Islet precursor cell (in vitro differentiated cells): ENCODE measurements at regions not wholly inside any gene's neighbourhood (a gene's known extent, or its start where the extent isn't known, plus 50 kb on each side); places are given as distances from the start of the nearest gene placed in this dataset.

ENCODE experiments used
- DNase-seq: peaks from one replicate; pipeline ENCODE4 v3.0.0-alpha.2; 2018

DNA sequence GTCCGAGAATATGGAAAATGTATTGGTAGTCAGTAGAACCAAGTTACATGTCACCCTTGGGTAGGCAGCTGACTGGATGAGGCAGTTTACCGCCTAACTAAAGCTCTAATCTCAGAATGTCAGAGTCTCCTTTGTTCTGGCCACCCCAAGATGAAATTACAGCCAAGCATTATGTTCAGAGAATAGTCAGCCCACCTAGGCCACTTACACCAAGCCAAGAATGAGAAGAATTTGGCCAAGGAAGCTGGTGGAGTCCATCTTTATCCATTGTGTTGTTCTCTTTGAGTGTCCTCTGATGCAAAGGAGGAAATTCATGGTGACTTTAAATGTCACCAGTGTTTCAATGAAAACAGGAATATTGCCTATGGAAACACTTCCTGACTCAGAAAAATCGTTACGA, 275.1 kb upstream of the MAP3K1 start:
- DNase-seq: no peak

DNA sequence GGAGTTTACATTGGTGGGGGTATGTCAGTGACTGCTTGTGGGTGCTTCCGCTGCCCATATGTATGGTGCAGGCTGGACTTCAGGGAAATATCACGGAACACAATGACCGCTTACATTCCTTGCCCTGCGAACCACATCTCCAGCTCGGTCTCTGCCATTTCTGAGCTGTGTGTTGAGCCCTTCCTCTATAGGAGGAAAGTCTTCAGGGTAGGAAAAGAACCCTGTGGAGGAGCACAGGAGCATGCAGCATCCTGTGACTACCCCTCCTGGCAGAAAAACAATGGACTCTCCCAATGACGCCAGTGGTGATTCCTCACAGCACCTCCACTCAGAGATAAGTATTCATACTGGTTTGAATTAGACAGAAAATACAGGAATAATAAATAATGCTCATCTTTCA, 276.8 kb upstream of the MAP3K1 start:
- no peak for DNase-seq

DNA sequence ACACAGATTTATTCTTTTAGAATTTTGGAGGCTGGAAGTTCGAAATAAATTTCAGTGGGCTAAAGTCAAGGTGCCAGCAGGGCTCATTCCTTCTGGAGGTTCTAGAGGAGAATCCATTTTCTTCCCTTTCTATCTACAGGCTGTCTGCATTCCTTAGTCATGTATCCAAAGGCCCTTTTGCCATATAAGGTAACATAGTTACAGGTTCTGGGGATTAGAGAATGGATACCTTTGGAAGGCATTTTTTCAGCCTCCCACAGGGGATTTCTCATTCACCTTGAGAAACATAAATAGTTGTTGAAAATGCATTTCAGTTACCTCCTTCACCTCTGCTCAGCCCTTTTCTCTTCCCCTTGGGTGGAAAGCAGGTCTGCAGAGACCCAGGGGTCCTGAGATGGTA, 280.0 kb upstream of the MAP3K1 start:
- DNase-seq: no peak

DNA sequence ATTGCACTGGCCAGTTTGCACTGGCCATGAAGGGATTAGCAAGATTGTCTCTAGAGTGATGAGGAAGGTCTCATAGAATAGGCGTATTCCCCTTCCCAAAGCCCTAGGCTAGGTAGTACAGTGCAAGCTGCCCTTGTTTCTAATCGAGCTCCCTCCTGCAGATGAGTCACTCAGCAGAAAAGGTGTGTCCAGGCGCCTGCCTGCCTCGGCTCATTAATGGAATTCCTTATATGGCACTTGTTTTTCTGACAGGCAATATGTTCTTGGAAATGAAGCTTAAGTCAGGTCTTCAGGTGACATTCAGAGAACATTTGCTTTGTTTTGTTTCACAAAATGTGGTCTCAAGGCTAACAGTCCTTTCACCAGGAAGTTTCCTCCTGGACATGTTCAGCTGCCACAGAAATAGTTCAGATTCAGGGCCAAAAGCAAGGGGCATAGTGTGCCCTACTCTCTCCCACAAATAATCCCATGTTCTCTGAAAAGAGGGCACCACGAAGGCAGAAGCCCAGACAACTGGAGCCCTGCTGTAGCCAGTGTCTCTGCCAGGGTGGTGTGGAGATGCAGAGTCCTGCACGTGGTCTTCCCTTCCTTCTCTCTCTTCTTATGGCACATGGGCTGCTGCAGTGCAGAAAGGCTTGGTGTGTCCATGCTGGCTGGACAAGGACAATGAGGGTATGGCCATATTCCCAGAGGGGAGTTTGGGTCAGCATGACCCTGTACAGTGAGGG, 281.1 kb upstream of the MAP3K1 start:
- DNase-seq: peak; percentile 85

DNA sequence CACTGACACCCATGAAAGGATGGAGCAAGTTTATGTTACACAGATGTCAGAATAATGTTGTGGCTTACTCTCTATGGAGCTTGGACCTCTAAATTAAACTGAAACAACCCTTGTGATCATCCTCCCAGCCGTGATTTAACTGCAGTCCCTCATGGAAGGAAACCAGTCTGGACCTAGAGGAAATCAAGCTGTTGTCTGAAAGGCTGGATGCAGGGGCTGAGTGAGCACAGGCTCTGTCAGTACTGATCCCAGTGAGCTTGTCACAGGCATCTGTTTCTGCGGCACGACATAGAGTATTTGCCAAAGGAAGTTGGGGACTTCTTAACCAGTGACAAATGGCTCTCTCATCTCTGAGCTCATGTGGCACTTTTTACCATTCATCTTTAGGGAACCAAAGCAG, 282.9 kb upstream of the MAP3K1 start:
- no peak for DNase-seq

DNA sequence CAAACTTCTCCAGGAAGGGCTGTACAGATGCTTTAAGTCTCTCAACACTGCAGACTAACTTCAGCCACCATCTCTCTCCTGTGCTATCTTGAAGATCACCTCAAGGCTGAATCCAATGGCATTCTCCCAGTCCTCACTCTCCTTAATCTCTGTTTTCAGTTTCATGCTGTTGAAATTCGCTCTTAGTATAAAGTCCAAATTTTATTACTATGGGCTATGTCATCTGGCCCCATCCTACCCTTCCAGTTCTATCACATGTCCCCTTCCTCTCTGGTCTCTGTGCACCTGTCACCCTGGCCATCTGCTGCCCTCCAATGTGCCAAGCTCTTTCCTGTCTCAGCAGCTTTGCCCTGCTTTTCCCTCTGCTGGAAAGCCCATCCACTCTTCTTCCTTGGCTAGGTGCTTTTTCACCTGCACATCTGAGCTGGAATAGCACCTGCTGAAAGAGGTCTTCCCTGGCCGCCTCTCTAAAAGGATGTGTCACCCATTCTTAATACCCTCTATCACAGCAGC, 284.7 kb upstream of the MAP3K1 start:
- DNase-seq: no peak

DNA sequence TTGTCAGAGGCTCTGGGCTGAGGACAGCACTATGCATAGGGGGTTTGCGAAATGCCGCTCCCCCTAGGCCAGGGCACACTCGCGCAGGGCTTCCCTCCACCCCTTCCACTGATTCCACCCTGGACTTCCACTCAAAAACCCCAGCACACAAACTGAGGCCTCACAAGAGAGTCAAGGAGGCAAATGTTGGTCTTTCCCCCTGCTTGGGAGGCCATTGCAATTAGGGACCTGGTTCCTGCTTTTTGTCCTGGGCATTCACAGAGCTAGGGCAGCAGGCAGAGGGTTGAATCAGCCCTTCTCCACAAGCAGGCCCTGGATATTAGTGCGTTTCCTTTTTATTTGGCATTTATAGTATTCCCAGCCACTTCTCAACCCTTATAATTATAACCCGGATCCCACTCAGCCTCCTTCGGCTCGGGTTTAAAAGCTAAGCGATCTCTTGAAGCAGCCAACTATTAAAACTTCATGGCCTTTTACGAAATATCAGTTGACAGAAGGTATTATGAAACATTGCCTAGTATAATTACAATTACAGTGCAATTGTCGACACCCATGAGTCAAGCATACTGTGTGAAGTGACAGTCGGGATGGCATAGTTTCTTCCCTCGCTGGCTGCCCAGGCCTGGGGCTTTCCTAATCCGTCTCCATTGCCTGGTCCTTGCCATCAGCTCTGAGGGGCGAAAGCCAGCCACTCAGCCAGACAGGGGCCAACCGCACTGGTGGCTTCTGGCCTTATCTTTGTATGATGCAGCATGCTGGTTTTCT, 285.5 kb upstream of the MAP3K1 start:
- DNase-seq: no peak

DNA sequence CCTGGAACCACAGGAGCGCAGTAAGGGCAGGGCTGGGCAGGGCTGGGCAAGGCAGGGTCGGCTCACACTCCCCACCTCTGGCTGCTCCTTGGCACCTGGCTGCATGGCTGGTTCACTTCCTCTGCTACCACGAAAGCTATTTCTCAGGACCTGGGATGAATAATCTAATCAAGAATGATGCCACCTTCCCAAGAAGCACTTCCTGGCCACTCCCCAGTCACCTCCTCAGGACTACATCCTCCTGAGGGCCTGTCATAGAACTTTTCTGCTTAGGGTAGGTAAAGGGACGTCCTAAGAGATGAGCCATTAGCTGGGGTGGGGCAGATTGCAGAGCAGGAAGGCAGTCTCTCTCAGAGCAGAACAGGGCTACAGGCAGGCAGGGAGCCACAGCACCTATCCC, 288.2 kb upstream of the MAP3K1 start:
- DNase-seq: no peak

DNA sequence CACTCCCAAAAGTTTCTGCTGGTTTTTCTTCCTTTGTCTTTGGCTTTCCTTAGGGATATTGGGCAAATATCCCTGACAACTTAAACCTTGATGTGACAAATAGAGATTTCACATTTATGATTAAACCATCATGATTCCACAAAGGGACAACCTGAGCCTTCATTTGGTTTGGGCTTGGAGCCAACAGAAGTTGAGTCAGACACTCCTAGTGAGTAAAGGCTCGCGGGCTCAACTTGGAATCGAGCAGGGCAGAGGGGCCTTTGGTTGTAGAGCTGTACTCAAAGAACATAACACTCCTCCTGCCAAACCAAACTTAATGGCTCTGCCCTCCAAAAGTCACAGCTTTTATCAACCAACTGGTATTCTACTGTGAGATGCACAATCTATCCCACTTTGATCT, 290.2 kb upstream of the MAP3K1 start:
- DNase-seq: no peak

DNA sequence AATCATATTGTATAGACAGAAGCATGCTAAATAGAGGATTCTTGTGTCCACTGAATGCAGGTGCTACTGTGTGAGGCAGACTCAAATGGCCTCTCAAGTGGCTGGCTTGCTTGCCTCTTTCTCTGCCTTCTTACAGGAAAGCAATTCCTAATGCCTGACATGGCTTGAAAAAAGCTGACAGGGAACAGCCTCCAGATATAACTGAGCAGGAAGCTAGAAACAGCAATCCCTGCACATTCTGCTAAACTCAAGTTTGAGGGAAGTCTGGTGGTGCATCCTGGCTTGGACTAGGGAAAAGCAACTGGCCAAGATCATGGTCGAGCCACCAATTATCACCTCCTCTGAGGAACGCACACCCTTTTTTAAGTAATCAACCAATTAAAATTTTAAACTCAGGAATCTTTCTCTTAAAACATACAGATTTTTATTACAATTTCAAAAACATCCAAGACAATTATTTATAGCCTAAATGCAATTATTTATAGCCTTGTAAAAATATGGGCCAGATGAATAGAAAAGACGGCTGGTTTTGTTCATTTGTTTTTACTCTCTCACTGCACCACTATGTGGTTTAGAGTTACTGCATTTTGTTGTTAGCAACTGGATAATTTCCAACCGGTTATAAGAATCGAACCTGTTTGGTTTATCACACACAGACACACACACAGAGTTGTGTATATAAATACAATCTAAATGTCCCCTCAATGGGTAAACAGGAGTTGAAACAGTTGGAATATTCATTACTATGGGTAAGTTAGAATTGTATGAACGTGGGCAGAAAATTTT, 290.9 kb upstream of the ANKRD55 start:
- no peak for DNase-seq

DNA sequence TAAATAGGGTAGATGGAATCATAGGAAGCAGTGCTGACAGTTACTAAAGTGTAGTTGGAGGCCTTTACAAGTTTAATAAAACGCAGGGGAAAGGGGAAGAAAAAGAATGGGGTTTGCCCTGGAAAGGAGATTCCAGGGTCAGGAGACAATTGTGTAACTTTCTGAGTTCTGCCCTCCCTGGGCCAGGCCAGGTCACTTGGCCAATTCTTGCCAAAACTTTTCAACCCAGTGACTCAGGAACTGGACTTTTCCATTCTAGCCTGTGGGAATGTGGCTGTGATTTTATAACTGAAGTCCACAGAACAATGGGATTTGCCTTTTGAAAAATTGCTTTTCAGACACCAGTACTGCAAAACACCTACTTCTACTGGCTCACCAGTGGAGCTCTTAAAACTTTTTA, 289.8 kb upstream of the ANKRD55 start:
- no peak for DNase-seq

DNA sequence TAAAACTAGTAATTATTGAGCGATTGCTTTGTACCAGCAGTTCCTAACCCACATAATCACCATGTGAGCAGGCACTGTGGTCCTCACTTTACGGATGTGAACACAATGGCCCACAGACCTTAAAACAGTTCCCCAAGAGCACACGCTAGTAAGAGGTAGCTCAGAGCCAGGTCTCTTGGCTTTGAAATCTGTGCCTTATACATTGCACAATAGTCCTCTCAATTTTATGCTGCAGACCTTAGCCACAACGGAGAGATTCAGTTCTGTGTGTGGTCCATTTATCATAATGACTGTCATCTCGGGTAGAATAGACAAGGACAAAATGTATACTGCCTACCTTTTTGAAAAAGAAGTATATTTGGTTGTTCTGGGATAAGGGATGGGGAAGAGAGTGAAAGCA, 289.0 kb upstream of the ANKRD55 start:
- no peak for DNase-seq

DNA sequence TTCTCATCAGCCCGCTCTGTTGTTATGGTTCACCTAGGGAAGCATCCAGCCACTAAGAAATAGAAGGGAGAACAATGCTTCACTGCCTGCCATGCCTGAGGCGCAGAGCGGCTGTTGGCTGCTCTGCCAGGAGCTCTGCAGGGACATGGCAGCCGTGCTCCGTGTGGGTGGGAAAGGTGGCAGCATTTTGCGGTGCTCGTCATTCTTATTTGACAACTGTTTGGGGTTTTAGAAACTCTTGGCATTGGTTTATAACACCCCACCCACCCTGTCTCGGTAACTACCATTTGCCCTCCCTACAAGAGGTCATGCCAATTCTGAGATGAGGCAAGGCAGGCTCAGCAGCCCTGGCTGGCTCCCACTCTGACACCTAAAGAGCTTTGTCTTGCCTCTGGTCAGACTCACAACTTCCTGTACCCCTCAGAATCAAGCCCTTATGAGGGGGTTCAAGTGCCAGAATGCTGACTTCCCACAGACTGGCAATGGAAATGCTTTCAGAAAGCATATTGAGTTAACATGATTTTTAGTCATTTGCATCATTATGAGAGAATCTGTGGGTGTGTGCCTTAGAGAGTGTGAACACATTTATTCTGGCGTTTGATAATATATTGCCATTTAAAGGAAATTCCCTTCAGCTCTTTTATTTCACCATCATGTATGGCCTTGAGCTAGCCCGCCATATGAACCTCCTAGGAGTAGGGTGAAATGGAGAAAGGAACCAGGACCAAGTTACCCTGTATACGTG, 288.0 kb upstream of the ANKRD55 start:
- DNase-seq: no peak

DNA sequence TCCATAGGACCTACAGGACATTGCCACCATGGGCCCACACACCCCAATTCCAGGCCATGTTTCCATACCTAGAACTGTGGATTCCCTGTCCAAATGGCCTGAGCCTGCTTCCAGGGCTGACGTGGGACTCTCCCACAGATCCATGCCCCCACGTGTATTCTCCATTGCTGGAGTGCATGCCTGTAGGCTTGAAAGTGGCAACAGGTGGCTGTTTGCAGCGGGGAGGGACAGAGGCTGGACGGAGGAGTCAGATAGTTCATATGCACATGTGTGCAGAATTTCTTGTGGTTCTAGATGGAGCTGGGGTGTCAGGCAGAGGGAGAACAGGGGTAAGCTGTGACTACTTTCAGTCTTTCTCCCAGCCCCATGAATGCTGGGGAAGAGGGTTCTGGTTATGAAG, 285.7 kb upstream of the ANKRD55 start:
- no peak for DNase-seq

DNA sequence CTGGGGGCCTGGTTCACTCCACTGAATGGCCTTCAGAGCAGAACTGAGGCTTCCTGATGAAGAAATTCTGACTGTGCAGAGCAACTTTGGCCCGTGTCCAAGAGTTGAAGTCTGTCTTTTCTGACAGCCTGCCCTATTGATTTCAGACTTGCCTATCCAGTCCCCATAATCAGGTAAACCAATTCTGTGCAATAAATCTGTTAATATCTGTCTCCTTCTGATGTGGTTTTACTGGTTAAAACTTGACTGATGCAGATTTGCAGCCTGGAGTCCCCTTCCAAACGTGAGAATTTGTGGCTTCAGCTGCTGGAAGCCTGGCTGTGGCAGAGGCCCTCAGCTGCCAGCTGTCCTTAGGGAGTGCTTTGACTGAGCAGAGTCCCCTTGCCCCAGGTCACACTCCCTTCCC, 283.9 kb upstream of the ANKRD55 start:
- no peak for DNase-seq

DNA sequence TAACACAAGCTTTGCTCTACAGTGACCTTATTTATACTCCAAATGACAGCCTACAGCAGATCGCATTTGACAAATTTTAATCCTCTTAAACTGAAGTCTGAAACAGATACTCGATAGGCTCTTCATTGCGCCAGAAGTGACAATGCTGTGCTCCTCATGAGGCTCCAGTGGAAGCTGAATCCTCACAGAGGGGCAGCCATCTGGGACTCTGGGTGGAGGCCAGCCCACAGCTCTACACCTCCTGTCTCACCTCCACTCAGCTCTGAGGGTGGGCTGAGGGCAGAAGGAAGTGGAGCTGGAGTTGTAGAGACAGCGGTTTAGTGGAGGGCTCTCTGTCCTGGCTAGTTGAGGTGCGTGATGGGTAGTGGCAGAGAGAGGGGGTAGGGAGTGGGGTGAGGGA, 283.3 kb upstream of the ANKRD55 start:
- no peak for DNase-seq

DNA sequence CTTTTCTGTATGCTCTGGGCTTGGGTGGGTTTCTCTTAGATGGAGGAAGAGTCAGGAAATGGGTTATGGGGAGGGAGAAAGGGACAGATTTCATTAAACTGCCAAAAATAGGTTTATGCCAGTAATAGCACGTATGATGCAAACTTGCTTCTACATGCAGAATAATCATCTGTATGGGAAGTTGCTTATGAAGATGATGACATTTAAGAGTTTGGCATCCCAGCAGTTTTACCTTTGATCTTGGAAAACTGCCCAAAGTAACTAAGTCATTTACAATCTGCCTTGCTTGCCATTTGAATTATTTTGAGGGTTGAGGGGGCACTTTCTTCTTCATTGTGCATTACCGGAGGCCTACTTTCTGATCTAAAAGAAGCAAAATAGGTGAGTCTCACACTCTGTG, 282.9 kb upstream of the ANKRD55 start:
- no peak for DNase-seq

DNA sequence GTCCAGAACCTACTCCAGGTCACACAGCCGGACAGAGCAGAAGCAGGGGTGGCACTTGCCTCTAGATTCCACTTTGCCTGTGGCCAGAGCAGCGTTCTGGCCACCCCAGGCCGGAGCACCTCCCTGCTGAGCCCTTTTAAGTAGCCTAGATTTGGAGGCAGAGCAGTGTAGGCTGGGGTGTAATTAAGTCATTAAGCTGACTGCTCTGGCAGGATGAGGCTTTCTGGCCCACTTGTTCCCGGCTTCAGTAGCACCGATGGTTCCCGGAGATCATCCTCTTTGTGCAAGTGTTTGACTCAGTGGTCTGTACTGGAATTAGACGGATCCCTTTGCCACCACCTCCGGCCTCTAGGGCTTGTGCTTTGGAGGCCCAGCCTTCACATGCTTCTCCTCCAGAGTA, 281.9 kb upstream of the ANKRD55 start:
- DNase-seq: peak; percentile 79

DNA sequence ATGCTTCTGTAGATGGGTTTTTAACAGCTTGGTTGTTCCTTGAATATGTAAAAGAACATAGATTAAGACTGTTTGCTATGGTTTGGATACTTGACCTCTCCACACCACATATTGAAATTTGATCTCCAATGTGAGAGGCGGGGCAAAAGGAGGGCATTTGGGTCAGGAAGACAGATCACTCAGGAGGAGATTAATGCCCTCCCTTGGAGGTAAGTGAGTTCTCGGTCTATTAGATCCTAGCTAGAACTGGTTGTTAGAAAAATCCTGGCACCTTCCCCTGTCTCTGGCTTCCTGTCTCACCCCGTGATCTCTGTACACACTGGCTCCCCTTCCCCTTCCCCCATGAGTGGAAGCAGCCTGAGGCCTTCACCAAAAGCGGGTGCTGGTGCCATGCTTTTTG, 281.1 kb upstream of the ANKRD55 start:
- DNase-seq: no peak

DNA sequence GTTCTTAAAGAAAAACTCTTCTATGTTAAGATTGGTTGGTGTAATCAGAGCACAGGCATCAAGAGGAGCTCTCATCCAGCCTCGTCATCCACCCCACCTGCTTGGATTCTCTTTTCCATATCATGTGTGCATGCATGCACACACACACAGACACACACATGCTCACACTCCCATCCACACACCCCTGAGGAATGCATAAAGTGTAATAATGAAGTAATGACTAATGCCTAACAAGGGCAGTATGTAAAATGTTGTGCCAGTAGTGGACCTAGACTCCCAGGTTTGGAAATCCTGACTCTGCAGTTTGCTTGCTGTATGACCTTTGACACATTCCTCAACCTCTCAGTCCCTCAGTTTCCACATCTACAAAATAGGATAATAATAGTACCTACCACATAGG, 280.0 kb upstream of the ANKRD55 start:
- DNase-seq: no peak

DNA sequence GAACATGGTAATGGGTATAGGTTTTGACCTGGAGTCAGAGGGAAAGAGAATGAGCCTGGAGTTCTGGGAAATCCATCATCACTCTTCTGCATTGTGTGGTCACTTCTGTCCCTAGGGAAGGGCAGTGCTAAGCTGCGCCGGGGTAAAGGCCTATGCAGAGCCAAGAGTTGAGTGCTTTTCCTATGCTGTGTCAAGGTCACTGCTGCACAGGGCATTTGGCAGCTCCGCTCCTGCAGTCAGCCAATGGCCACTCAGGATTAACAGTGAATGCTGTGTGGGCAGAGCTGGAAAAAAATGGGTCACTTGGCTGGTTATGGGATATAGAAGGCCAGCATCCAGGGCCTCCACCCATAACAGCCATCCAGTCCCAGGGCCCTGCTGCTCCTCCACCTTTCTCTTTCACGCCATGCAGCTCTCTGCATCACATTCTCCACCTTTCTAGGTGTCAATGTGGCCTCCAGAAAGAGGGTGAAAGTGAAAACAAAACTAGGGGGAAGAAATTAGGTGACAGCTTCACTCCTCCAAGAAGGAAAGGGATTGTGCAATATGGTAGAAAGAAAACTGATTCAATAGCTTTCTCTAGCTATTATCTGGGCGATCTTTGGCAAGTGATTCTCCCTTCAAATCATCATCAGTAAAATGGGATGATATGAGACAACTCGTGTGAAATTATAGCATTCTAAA, 279.3 kb upstream of the ANKRD55 start:
- no peak for DNase-seq

DNA sequence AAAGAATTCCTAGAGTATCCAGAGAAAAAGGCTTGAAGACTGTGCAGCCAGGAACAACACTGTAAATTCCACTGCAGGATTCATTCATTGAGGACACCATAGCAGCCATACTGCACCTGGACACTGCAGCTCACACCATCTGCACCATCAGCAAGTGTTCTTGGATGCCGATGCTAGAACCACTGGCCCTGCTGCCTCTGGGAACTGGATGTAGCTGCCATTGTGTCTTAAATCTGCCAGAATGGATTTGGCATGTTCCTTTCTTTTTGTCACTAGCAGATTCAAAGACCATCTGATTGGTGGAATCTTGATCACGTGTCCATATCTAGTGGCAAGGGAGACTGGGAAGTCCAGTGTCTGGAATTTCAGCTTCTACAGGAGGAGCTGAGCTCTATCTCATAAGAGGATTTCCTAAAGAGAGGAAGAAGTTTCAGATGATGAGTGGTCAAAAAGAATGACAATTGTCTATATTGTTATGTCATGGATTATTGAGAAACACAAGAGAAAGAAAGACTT, 278.3 kb upstream of the ANKRD55 start:
- no peak for DNase-seq
